Tibial nerve (tissue), 4 donors: ENCODE measurements at regions not wholly inside any gene's neighbourhood (a gene's known extent, or its start where the extent isn't known, plus 50 kb on each side); places are given as distances from the start of the nearest gene placed in this dataset.

Source experiments
- DNase-seq, 2 donors: peaks; one replicate each; pipeline ENCODE4 v3.0.0-alpha.2; 2019; ENCODE audit warnings: low spot score in 2 of 2
- H3K27ac ChIP-seq, 4 donors: fragments of 200-600 bp; sonication (generic) in 3 of 4; one replicate each; pipeline ENCODE4 v1.5.1; 2017 to 2019; ENCODE audit warnings: mild to moderate bottlenecking in 1 of 4
- H3K27me3 ChIP-seq, 2 donors: fragments of 200-600 bp; sonication (generic) in 1 of 2; one replicate each; pipeline versions ENCODE4 v1.5.1 to v1.6.0; 2017 to 2019
- H3K36me3 ChIP-seq, 3 donors: fragments of 200-600 bp; sonication (generic); one replicate each; pipeline ENCODE4 v1.5.1; 2018 to 2019
- H3K4me1 ChIP-seq, 4 donors: fragments of 200-600 bp; sonication (generic) in 3 of 4; one replicate each; pipeline ENCODE4 v1.5.1; 2017 to 2019
- H3K4me3 ChIP-seq, 4 donors: fragments of 200-600 bp; sonication (generic) in 3 of 4; one replicate each; pipeline ENCODE4 v1.5.1; 2017 to 2019; ENCODE audit warnings: mild to moderate bottlenecking in 1 of 4, moderate library complexity in 1 of 4
- H3K9me3 ChIP-seq, 4 donors: fragments of 200-600 bp; sonication (generic) in 3 of 4; one replicate each; pipeline ENCODE4 v1.5.1; 2017 to 2019
- EP300 ChIP-seq, 2 donors: sonication (generic); formaldehyde crosslinking; IDR thresholded peaks; one replicate each; pipeline ENCODE4 v1.6.1; 2017; ENCODE audit warnings: antibody characterized with exemption in 2 of 2, mild to moderate bottlenecking in 1 of 2
- POLR2A ChIP-seq, 2 donors: fragments of 450-650 bp; IDR thresholded peaks; one replicate each; pipeline ENCODE4 v1.6.1; 2017; ENCODE audit warnings: antibody characterized with exemption in 2 of 2, mild to moderate bottlenecking in 2 of 2, moderate library complexity in 2 of 2
- WGBS, 2 donors: methylation state at CpG; one replicate each; pipeline ENCODE4 v1.1.5; 2018; 5-methylcytosine and 5-hydroxymethylcytosine counted together
- TF ChIP-seq, protein P1 (sequence below), 5 experiments: fragments of 200-600 bp in 3 of 5; fragments of 450-650 bp in 2 of 5; sonication (generic) in 3 of 5; IDR thresholded peaks; one replicate each; pipeline ENCODE4 v1.5.1; 2016 to 2019; ENCODE audit warnings: antibody characterized with exemption in 5 of 5, mild to moderate bottlenecking in 3 of 5, moderate library complexity in 2 of 5

DNA sequence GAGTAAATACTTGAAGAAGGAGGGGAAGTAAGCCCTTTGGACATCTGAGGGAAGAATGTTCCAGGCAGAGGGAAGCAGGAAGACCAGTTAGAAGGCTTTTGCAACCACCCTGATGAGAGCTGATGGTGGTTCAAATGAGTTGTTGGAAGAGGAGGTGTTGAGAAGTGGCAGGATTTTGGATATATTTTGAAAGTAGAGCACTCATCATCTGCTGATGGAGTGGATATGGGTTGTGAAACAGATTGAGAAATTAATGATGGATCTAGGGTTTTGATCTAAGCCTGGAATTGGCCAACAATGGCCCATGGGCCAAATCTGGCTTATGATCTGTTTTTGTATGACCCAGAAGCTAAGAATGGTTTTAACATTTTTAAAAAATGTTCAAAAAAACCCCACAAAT, 230.7 kb downstream of the NDFIP2 start:
- Histone ChIP-seq H3K4me3 (no peak overlapping the region), H3K9me3 (no peaks in the 10 kb centered on the region), H3K4me1 (peaks cover 0 to 8% (median 0%) of the 10 kb centered on the region in 4 donors), H3K36me3 (no peaks in the 10 kb centered on the region), H3K27me3 (no peaks in the 10 kb centered on the region), H3K27ac (no peak overlapping the region)
- TF ChIP-seq EP300 (IDR thresholded peaks at IDR 0.05) (peak in 1 of 2 donors; percentile 46), POLR2A (IDR thresholded peaks at IDR 0.05) (no peak)
- TF ChIP-seq, protein P1, sequence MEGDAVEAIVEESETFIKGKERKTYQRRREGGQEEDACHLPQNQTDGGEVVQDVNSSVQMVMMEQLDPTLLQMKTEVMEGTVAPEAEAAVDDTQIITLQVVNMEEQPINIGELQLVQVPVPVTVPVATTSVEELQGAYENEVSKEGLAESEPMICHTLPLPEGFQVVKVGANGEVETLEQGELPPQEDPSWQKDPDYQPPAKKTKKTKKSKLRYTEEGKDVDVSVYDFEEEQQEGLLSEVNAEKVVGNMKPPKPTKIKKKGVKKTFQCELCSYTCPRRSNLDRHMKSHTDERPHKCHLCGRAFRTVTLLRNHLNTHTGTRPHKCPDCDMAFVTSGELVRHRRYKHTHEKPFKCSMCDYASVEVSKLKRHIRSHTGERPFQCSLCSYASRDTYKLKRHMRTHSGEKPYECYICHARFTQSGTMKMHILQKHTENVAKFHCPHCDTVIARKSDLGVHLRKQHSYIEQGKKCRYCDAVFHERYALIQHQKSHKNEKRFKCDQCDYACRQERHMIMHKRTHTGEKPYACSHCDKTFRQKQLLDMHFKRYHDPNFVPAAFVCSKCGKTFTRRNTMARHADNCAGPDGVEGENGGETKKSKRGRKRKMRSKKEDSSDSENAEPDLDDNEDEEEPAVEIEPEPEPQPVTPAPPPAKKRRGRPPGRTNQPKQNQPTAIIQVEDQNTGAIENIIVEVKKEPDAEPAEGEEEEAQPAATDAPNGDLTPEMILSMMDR (IDR thresholded peaks at IDR 0.05) = no peak
- no peak for DNase-seq

DNA sequence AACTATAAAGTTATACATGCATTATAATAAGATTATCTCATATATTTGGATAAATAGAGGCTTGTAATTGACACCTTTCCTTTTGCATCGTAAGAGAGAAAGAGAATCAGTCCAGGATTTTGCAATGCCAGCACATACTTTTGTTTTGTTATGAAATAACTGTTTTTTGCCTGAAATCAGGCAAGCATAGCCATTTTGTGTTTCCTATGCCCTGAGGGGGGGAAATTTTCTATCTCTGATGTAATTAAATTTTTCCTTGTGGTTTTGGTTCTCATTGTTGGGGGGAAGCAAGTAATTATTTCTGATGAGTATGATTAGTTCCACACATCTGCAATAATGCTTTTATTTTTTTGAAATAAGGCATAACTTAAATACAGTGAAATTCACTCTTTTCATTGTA, 229.4 kb downstream of the NDFIP2 start:
- TF ChIP-seq, protein P1 (IDR thresholded peaks at IDR 0.05) = no peak
- TF ChIP-seq POLR2A (IDR thresholded peaks at IDR 0.05) = no peak
- TF ChIP-seq EP300 (IDR thresholded peaks at IDR 0.05) = no peak
- no peak for DNase-seq
- 9 to 21% methylated on average over 1 of the region's 1 CpG for WGBS, 2 donors
- Histone ChIP-seq H3K36me3 (no peaks in the 10 kb centered on the region), H3K4me3 (no peak overlapping the region), H3K9me3 (no peaks in the 10 kb centered on the region), H3K27me3 (no peaks in the 10 kb centered on the region), H3K4me1 (peaks cover 0 to 8% (median 0%) of the 10 kb centered on the region in 4 donors), H3K27ac (no peak overlapping the region)

DNA sequence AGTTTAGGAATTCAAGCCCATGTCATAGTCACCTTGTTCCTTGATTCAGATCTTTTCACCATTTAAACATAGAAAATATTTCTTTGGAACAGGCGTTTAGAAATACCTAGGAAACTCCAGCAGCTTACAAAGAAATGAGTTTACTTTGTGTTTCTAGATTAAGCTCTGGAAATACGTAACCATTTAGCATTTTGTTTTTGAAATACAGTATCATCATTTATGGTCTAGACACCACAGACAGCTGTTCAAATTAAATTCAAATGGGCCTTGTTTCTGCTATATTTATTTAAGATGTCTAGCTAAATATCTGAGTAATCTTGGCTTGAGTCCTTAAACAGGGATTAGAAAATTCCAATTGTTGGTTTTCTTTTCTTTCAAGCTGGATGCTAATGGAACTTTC, 228.5 kb downstream of the NDFIP2 start:
- TF ChIP-seq, protein P1 (IDR thresholded peaks at IDR 0.05) = no peak
- TF ChIP-seq EP300 (IDR thresholded peaks at IDR 0.05) = no peak
- no peak for TF ChIP-seq POLR2A (IDR thresholded peaks at IDR 0.05)
- 49 to 63% methylated on average over 2 of the region's 2 CpGs for WGBS, 2 donors

DNA sequence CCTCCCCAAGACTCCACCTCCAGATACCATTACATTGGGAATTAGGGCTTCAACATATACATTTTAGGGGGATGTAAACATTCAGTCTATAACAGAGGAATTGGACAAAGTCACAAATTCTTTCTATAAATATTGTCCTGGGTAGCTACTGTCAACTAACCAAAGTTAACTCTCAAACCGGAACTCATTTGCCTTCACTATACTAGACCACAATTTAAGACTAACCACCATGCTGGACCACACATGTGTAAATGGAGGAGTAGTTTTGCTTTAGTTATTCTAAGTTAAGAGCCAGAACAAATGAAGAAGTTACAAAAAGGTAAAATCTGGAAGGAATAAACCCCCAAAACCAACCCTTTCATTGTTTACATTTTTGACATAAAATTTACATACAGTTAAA, 222.8 kb downstream of the NDFIP2 start:
- Histone ChIP-seq H3K27me3 (no peaks in the 10 kb centered on the region), H3K4me1 (no peaks in the 10 kb centered on the region), H3K36me3 (no peaks in the 10 kb centered on the region), H3K4me3 (no peak overlapping the region), H3K27ac (no peak overlapping the region), H3K9me3 (no peaks in the 10 kb centered on the region)
- TF ChIP-seq POLR2A (IDR thresholded peaks at IDR 0.05) = no peak
- no peak for TF ChIP-seq EP300 (IDR thresholded peaks at IDR 0.05)
- TF ChIP-seq, protein P1 (IDR thresholded peaks at IDR 0.05) = no peak
- 90 to 94% methylated on average over 1 of the region's 1 CpG for WGBS, 2 donors
- DNase-seq = no peak

More for the DNA sequence above, 228.5 kb downstream of the NDFIP2 start:
- Histone ChIP-seq H3K27me3 (no peaks in the 10 kb centered on the region), H3K36me3 (no peaks in the 10 kb centered on the region), H3K9me3 (no peaks in the 10 kb centered on the region), H3K27ac (no peak overlapping the region), H3K4me1 (peaks cover 0 to 8% (median 0%) of the 10 kb centered on the region in 4 donors), H3K4me3 (no peak overlapping the region)
- DNase-seq = no peak

DNA sequence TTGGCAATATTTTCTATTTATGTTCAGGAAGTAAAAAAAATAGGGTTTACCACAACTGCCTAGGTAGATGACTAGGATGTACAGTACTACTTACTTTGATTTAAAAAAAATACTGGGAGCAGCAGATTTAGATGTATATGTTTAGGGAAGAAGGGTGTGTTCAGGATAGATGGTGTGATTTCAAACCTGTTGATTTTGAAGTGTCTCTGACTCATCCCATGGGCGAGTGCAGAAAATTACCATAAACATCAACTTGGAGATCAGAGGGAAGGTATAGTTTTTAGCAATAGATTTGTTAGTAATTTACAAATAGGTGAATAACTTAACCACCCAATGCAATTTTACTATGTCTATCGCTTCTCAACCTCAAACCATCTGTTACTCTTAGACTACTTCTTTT, 214.8 kb downstream of the NDFIP2 start:
- Histone ChIP-seq H3K4me1 (no peaks in the 10 kb centered on the region), H3K27me3 (no peaks in the 10 kb centered on the region), H3K9me3 (no peaks in the 10 kb centered on the region), H3K36me3 (no peaks in the 10 kb centered on the region), H3K4me3 (no peak overlapping the region), H3K27ac (no peak overlapping the region)
- 95 to 98% methylated on average over 2 of the region's 2 CpGs for WGBS, 2 donors
- TF ChIP-seq EP300 (IDR thresholded peaks at IDR 0.05) = no peak
- TF ChIP-seq POLR2A (IDR thresholded peaks at IDR 0.05) = no peak
- TF ChIP-seq, protein P1 (IDR thresholded peaks at IDR 0.05) = no peak
- DNase-seq = no peak
